HCT116 (cell line): ENCODE measurements at regions not wholly inside any gene's neighbourhood (a gene's known extent, or its start where the extent isn't known, plus 50 kb on each side); places are given as distances from the start of the nearest gene placed in this dataset.

Experiments
- ATAC-seq: fragments of 200-7000 bp; cut with Tn5 transposase; 2 replicates; pipeline ENCODE4 v1.9.1; 2020; ENCODE audit warnings: mild to moderate bottlenecking, moderate library complexity
- BruUV-seq: library from RNA; stranded (reverse); fragments of 400-500 nt; replicated peaks from 2 replicates; lab custom pipeline; 2021; lab: Mats Ljungman, UMichigan
- CTCF ChIA-PET: fragments of 300-600 bp; sonication (Branson Sonifier 250); formaldehyde crosslinking; loops from one replicate; lab custom pipeline; 2021; ENCODE audit warnings: antibody characterized with exemption; lab: Charles Lee
- POLR2A ChIA-PET: fragments of 300-600, 350-600 bp; sonication (Branson Sonifier 250); formaldehyde crosslinking; loops from one replicate; lab custom pipeline; 2021; ENCODE audit warnings: antibody characterized with exemption; lab: Charles Lee
- RAD21 ChIA-PET, 2 experiments: fragments of 300-600 bp; sonication (Branson Sonifier 250); formaldehyde crosslinking; loops; one replicate each; lab custom pipeline; 2023; ENCODE audit warnings: low total read pairs in 2 of 2; ENCODE audit not compliant: uncharacterized antibody in 2 of 2, unreplicated experiment in 2 of 2, low non-redundant PET in 1 of 2; lab: Charles Lee
- DNase-seq: peaks from one replicate; pipeline ENCODE4 v3.0.0-alpha.2; 2010; ENCODE audit warnings: low read depth, low spot score
- H2AFZ ChIP-seq: fragments of 200-600 bp; shearing (Covaris generic), sonication (generic); 2 replicates; pipeline ENCODE4 v1.6.1; 2017; ENCODE audit warnings: low read depth, mixed run types, mixed read lengths, antibody characterized with exemption, low read length; ENCODE audit not compliant: poor library complexity, severe bottlenecking
- H3K27ac ChIP-seq: 2 replicates; pipeline ENCODE4 v1.5.1; 2012; ENCODE audit warnings: low read depth, low read length
- H3K27me3 ChIP-seq: fragments of 200-600 bp; sonication (generic); 2 replicates; pipeline ENCODE4 v1.6.1; 2016; ENCODE audit warnings: mixed run types, low read length, mixed read lengths; ENCODE audit not compliant: insufficient read depth
- H3K36me3 ChIP-seq, 2 experiments: fragments of 200-500 bp in 1 of 2; fragments of 200-600 bp in 1 of 2; sonication (Bioruptor generic) in 1 of 2; sonication (generic) in 1 of 2; 2 replicates each; pipeline versions ENCODE4 v1.5.1 to v1.6.1; 2014 to 2016; ENCODE audit warnings: low read length in 2 of 2, inconsistent platforms in 1 of 2, mixed read lengths in 1 of 2, mixed run types in 1 of 2; ENCODE audit not compliant: insufficient read depth in 2 of 2, control insufficient read depth in 1 of 2
- H3K4me1 ChIP-seq, 2 experiments: fragments of 200-600 bp in 1 of 2; sonication (generic) in 1 of 2; 2 replicates each; pipeline versions ENCODE4 v1.5.1 to v1.6.1; 2012 to 2017; ENCODE audit warnings: low read length in 2 of 2, inconsistent platforms in 1 of 2, mild to moderate bottlenecking in 1 of 2, mixed read lengths in 1 of 2, mixed run types in 1 of 2, moderate library complexity in 1 of 2; ENCODE audit not compliant: insufficient read depth in 2 of 2, control insufficient read depth in 1 of 2
- H3K4me2 ChIP-seq: fragments of 200-600 bp; sonication (generic); 2 replicates; pipeline ENCODE4 v1.6.1; 2017; ENCODE audit warnings: mixed run types, low read length, mixed read lengths
- H3K4me3 ChIP-seq, 2 experiments: fragments of 200-600 bp in 1 of 2; sonication (generic) in 1 of 2; replicated peaks in 1 of 2; 2 replicates each; pipeline ENCODE4 v1.5.1; 2011 to 2016; ENCODE audit warnings: low read length in 2 of 2, control low read depth in 1 of 2, low read depth in 1 of 2, mild to moderate bottlenecking in 1 of 2, mixed read lengths in 1 of 2, mixed run types in 1 of 2
- H3K79me2 ChIP-seq: fragments of 200-600 bp; sonication (generic); 2 replicates; pipeline ENCODE4 v1.6.1; 2017; ENCODE audit warnings: mild to moderate bottlenecking, mixed run types, low read length, moderate library complexity, mixed read lengths; ENCODE audit not compliant: insufficient read depth
- H3K9ac ChIP-seq: fragments of 200-600 bp; sonication (generic); 2 replicates; pipeline ENCODE4 v1.6.1; 2016; ENCODE audit warnings: low read length, mixed read lengths
- H3K9me2 ChIP-seq: fragments of 200-600 bp; sonication (generic), shearing (Covaris generic); 2 replicates; pipeline ENCODE4 v1.6.1; 2017; ENCODE audit warnings: mixed run types, mild to moderate bottlenecking, moderate library complexity; ENCODE audit not compliant: insufficient read depth
- H3K9me3 ChIP-seq, 2 experiments: fragments of 200-500 bp in 1 of 2; fragments of 200-600 bp in 1 of 2; sonication (Bioruptor generic) in 1 of 2; sonication (generic) in 1 of 2; 2 replicates each; pipeline ENCODE4 v1.6.1; 2014 to 2017; ENCODE audit warnings: low read length in 2 of 2, mixed read lengths in 2 of 2, inconsistent platforms in 1 of 2, low read depth in 1 of 2, mild to moderate bottlenecking in 1 of 2, mixed run types in 1 of 2, moderate library complexity in 1 of 2; ENCODE audit not compliant: control insufficient read depth in 1 of 2, insufficient read depth in 1 of 2
- H4K20me1 ChIP-seq: fragments of 200-600 bp; sonication (generic), shearing (Covaris generic); 2 replicates; pipeline ENCODE4 v1.6.1; 2017; ENCODE audit warnings: mixed run types, mild to moderate bottlenecking, moderate library complexity; ENCODE audit not compliant: insufficient read depth
- CBX3 ChIP-seq: IDR thresholded peaks from 2 replicates; pipeline ENCODE4 v1.6.1; 2012; ENCODE audit warnings: low read depth
- CEBPB ChIP-seq: IDR thresholded peaks from 2 replicates; pipeline ENCODE4 v1.6.1; 2012; ENCODE audit warnings: low read depth
- ELF1 ChIP-seq: IDR thresholded peaks from 2 replicates; pipeline ENCODE4 v1.6.1; 2012; ENCODE audit warnings: low read depth, borderline replicate concordance
- EZH2 ChIP-seq: fragments of 200-600 bp; sonication (generic); IDR thresholded peaks from 2 replicates; pipeline ENCODE4 v1.6.1; 2017; ENCODE audit warnings: antibody characterized with exemption, mixed run types
- EZH2phosphoT487 ChIP-seq: fragments of 200-600 bp; IDR thresholded peaks from 2 replicates; pipeline ENCODE4 v1.6.1; 2018; ENCODE audit warnings: antibody characterized with exemption, borderline replicate concordance
- FOSL1 ChIP-seq: IDR thresholded peaks from 2 replicates; pipeline ENCODE4 v1.6.1; 2012; ENCODE audit warnings: low read depth
- JUND ChIP-seq: IDR thresholded peaks from 2 replicates; pipeline ENCODE4 v1.6.1; 2012
- POLR2A ChIP-seq: IDR thresholded peaks from 2 replicates; pipeline ENCODE4 v1.7.0; 2011; ENCODE audit warnings: borderline replicate concordance; ENCODE audit not compliant: insufficient read depth, insufficient read length; ENCODE audit errors: extremely low read depth
- POLR2AphosphoS5 ChIP-seq: IDR thresholded peaks from 2 replicates; pipeline ENCODE4 v1.6.1; 2011; ENCODE audit warnings: mild to moderate bottlenecking, low read depth, low read length, moderate library complexity
- RAD21 ChIP-seq: IDR thresholded peaks from 2 replicates; pipeline ENCODE4 v1.6.1; 2012; ENCODE audit warnings: low read depth, mild to moderate bottlenecking
- SIN3A ChIP-seq: IDR thresholded peaks from 2 replicates; pipeline ENCODE4 v1.6.1; 2012; ENCODE audit warnings: low read depth
- SRF ChIP-seq: IDR thresholded peaks from 2 replicates; pipeline ENCODE4 v1.6.1; 2012; ENCODE audit warnings: low read depth
- ZNF274 ChIP-seq: fragments of 200-500 bp; sonication (Bioruptor generic); IDR thresholded peaks from 2 replicates; pipeline ENCODE4 v1.6.1; 2014; ENCODE audit warnings: mild to moderate bottlenecking, low read depth, low read length, inconsistent platforms
- intact Hi-C: fragments of 100-400 bp; cut with micrococcal nuclease; formaldehyde crosslinking; loops from 2 replicates; pipeline ENCODE4 v1.10.0; 2022
- TF ChIP-seq, protein P1 (sequence below): IDR thresholded peaks from 2 replicates; pipeline ENCODE4 v1.6.1; 2012
- TF ChIP-seq, protein P2 (sequence below): IDR thresholded peaks from 2 replicates; pipeline ENCODE4 v1.6.1; 2012; ENCODE audit warnings: low read depth
- TF ChIP-seq, protein P3 (sequence below), 3 experiments: fragments of 200-600 bp in 1 of 3; sonication (generic) in 1 of 3; IDR thresholded peaks in 2 of 3; conservative IDR thresholded peaks in 1 of 3; 2 replicates each; pipeline ENCODE4 v1.5.1; 2012 to 2017; ENCODE audit warnings: low read depth in 2 of 3, low read length in 2 of 3, antibody characterized with exemption in 1 of 3, borderline replicate concordance in 1 of 3, control low read depth in 1 of 3, mild to moderate bottlenecking in 1 of 3, mixed read lengths in 1 of 3, mixed run types in 1 of 3, moderate library complexity in 1 of 3; ENCODE audit not compliant: insufficient read depth in 1 of 3

DNA sequence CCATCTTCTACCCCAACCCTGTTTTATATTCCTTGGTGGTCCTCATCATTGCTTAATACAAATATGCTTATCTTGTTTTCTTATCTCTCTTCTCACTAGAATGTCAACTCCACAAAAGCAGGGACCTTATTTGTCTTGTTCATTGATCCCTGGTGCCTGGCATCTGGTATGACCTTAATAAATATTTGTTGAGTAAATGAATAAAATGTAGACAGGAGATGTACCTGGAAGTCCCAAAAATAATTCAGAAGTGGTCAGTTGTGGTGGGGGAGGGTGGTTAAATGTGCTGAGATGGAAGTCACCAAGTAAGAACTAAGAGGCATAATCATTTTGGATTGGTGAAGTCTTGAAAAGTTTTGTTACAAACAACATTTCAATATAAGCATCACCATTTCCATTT is 214.8 kb upstream of the MPPED2 start:
- no TSS peak for BruUV-seq
- Histone ChIP-seq H2AFZ (no peak overlapping the region), H4K20me1 (no peaks in the 10 kb centered on the region), H3K36me3 (no peaks in the 10 kb centered on the region), H3K4me1 (no peaks in the 10 kb centered on the region), H3K4me2 (no peak overlapping the region)
- intact Hi-C loops: no loop called here
- ATAC-seq: no peak
- TF ChIP-seq JUND (no peak), POLR2A (no peak), SRF (no peak), RAD21 (no peak), POLR2AphosphoS5 (no peak), ELF1 (no peak), CEBPB (no peak), ZNF274 (no peak), CBX3 (no peak), EZH2phosphoT487 (no peak), FOSL1 (no peak), SIN3A (no peak), EZH2 (no peak)
- TF ChIP-seq, protein P1, sequence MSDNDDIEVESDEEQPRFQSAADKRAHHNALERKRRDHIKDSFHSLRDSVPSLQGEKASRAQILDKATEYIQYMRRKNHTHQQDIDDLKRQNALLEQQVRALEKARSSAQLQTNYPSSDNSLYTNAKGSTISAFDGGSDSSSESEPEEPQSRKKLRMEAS: no peak
- TF ChIP-seq, protein P2, sequence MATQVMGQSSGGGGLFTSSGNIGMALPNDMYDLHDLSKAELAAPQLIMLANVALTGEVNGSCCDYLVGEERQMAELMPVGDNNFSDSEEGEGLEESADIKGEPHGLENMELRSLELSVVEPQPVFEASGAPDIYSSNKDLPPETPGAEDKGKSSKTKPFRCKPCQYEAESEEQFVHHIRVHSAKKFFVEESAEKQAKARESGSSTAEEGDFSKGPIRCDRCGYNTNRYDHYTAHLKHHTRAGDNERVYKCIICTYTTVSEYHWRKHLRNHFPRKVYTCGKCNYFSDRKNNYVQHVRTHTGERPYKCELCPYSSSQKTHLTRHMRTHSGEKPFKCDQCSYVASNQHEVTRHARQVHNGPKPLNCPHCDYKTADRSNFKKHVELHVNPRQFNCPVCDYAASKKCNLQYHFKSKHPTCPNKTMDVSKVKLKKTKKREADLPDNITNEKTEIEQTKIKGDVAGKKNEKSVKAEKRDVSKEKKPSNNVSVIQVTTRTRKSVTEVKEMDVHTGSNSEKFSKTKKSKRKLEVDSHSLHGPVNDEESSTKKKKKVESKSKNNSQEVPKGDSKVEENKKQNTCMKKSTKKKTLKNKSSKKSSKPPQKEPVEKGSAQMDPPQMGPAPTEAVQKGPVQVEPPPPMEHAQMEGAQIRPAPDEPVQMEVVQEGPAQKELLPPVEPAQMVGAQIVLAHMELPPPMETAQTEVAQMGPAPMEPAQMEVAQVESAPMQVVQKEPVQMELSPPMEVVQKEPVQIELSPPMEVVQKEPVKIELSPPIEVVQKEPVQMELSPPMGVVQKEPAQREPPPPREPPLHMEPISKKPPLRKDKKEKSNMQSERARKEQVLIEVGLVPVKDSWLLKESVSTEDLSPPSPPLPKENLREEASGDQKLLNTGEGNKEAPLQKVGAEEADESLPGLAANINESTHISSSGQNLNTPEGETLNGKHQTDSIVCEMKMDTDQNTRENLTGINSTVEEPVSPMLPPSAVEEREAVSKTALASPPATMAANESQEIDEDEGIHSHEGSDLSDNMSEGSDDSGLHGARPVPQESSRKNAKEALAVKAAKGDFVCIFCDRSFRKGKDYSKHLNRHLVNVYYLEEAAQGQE: no peak
- TF ChIP-seq, protein P3, sequence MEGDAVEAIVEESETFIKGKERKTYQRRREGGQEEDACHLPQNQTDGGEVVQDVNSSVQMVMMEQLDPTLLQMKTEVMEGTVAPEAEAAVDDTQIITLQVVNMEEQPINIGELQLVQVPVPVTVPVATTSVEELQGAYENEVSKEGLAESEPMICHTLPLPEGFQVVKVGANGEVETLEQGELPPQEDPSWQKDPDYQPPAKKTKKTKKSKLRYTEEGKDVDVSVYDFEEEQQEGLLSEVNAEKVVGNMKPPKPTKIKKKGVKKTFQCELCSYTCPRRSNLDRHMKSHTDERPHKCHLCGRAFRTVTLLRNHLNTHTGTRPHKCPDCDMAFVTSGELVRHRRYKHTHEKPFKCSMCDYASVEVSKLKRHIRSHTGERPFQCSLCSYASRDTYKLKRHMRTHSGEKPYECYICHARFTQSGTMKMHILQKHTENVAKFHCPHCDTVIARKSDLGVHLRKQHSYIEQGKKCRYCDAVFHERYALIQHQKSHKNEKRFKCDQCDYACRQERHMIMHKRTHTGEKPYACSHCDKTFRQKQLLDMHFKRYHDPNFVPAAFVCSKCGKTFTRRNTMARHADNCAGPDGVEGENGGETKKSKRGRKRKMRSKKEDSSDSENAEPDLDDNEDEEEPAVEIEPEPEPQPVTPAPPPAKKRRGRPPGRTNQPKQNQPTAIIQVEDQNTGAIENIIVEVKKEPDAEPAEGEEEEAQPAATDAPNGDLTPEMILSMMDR (IDR thresholded peaks at IDR 0.05 in 2 of 3, conservative IDR thresholded peaks at IDR 0.05 in 1 of 3; ENCODE audit: borderline replicate concordance in 1 of 3, insufficient read depth in 1 of 3, low read depth in 2 of 3, low read length in 2 of 3): no peak
- TF ChIP-seq, all 23 proteins: peak for 0
- no peak overlapping the region for H3K4me3 ChIP-seq
- 0 out of 2 replicates have a peak, but pooled peaks cover 5% of the 10 kb centered on the region for H3K27me3 ChIP-seq
- no peaks in the 10 kb centered on the region for H3K79me2 ChIP-seq
- RAD21 ChIA-PET: no interaction called here
- CTCF ChIA-PET: no interaction called here
- no peaks in the 10 kb centered on the region for H3K9me2 ChIP-seq
- no peak overlapping the region for H3K27ac ChIP-seq
- H3K9me3 ChIP-seq: no peaks in the 10 kb centered on the region
- POLR2A ChIA-PET: no interaction called here
- H3K9ac ChIP-seq: no peak overlapping the region
- no peak for DNase-seq
